ENCODE measurements at regions not wholly inside any gene's neighbourhood (a gene's known extent, or its start where the extent isn't known, plus 50 kb on each side); places are given as distances from the start of the nearest gene placed in this dataset.

- H3K4me1 ChIP-seq (ENCODE audit: control insufficient read depth in 1 of 2, insufficient read depth in 2 of 2, low read length in 2 of 2) = no peaks in the 10 kb centered on the region
- peaks cover 6 to 10% of the 10 kb centered on the region in 2 experiments; a peak in 2 of 4 replicates for H3K9me3 ChIP-seq (ENCODE audit: control insufficient read depth in 1 of 2, insufficient read depth in 1 of 2, low read depth in 1 of 2, low read length in 2 of 2)
- H3K79me2 ChIP-seq (ENCODE audit: insufficient read depth, low read length) = no peaks in the 10 kb centered on the region
- H4K20me1 ChIP-seq (ENCODE audit: insufficient read depth) = no peaks in the 10 kb centered on the region
- no peak overlapping the region for H3K4me3 ChIP-seq (replicated peaks in 1 of 2; ENCODE audit: low read depth in 1 of 2, low read length in 2 of 2)
- H3K9ac ChIP-seq (ENCODE audit: low read length) = no peak overlapping the region
- no TSS peak for BruUV-seq (replicated peaks)
- no peak overlapping the region for H3K27ac ChIP-seq (ENCODE audit: low read depth, low read length)
- intact Hi-C loops (cut with micrococcal nuclease) = no loop called here
- ChIA-PET RAD21 (ENCODE audit: low non-redundant PET in 1 of 2, low total read pairs in 2 of 2, uncharacterized antibody in 2 of 2, unreplicated experiment in 2 of 2) (no interaction called here), CTCF (no interaction called here), POLR2A (no interaction called here)
- no peak overlapping the region for H2AFZ ChIP-seq (ENCODE audit: low read depth, low read length, poor library complexity, severe bottlenecking)
- no peaks in the 10 kb centered on the region for H3K9me2 ChIP-seq (ENCODE audit: insufficient read depth)
- ATAC-seq (no peak), DNase-seq (ENCODE audit: low read depth, low spot score) (no peak)
- H3K36me3 ChIP-seq (ENCODE audit: control insufficient read depth in 1 of 2, insufficient read depth in 2 of 2, low read length in 2 of 2) = no peaks in the 10 kb centered on the region
- H3K27me3 ChIP-seq (ENCODE audit: insufficient read depth, low read length) = no peaks in the 10 kb centered on the region
- H3K4me2 ChIP-seq (ENCODE audit: low read length) = no peak overlapping the region
- TF ChIP-seq ELF1 (IDR thresholded peaks at IDR 0.05; ENCODE audit: borderline replicate concordance, low read depth) (no peak), EZH2 (IDR thresholded peaks at IDR 0.05) (no peak), SRF (IDR thresholded peaks at IDR 0.05; ENCODE audit: low read depth) (no peak), ZFX (IDR thresholded peaks at IDR 0.05) (no peak), POLR2AphosphoS5 (IDR thresholded peaks at IDR 0.05; ENCODE audit: low read depth, low read length) (no peak), POLR2A (IDR thresholded peaks at IDR 0.05; ENCODE audit: borderline replicate concordance, extremely low read depth, insufficient read depth, insufficient read length) (no peak), MAX (IDR thresholded peaks at IDR 0.05) (no peak), ATF3 (IDR thresholded peaks at IDR 0.05) (no peak), CTCF (IDR thresholded peaks at IDR 0.05 in 2 of 3, conservative IDR thresholded peaks at IDR 0.05 in 1 of 3; ENCODE audit: borderline replicate concordance in 1 of 3, insufficient read depth in 1 of 3, low read depth in 2 of 3, low read length in 2 of 3) (no peak), EGR1 (IDR thresholded peaks at IDR 0.05; ENCODE audit: low read depth) (no peak), YY1 (IDR thresholded peaks at IDR 0.05; ENCODE audit: extremely low read depth, insufficient replicate concordance, low read depth, low read length) (no peak), JUND (IDR thresholded peaks at IDR 0.05) (no peak)
Measured at GRCh38 chr9:1369297-1369696, 319.1 kb downstream of the DMRT2 start.

All from HCT116 (cell line).